Loucy (cell line): ENCODE measurements at regions not wholly inside any gene's neighbourhood (a gene's known extent, or its start where the extent isn't known, plus 50 kb on each side); places are given as distances from the start of the nearest gene placed in this dataset.

Source experiments
- H2AFZ ChIP-seq: fragments of 200-600 bp; sonication (generic); 2 replicates; pipeline ENCODE4 v1.6.0; 2016; ENCODE audit warnings: antibody characterized with exemption, mild to moderate bottlenecking, low read length, moderate library complexity
- H3F3A ChIP-seq: fragments of 200-600 bp; 2 replicates; pipeline ENCODE4 v1.6.0; 2016; ENCODE audit warnings: antibody characterized with exemption, low read depth, mild to moderate bottlenecking
- H3K27me3 ChIP-seq: fragments of 200-600 bp; sonication (generic); 2 replicates; pipeline ENCODE4 v1.6.1; 2014; ENCODE audit warnings: low read length, mild to moderate bottlenecking; ENCODE audit not compliant: insufficient read depth, poor library complexity, severe bottlenecking
- H3K36me3 ChIP-seq: fragments of 200-600 bp; sonication (generic); 2 replicates; pipeline ENCODE4 v1.6.1; 2016; ENCODE audit warnings: low read length; ENCODE audit not compliant: insufficient read depth
- H3K4me1 ChIP-seq: fragments of 200-600 bp; sonication (generic); 2 replicates; pipeline ENCODE4 v1.5.1; 2014; ENCODE audit warnings: low read length, mild to moderate bottlenecking; ENCODE audit not compliant: insufficient read depth, poor library complexity, severe bottlenecking
- H3K4me2 ChIP-seq: fragments of 200-600 bp; sonication (generic); 2 replicates; pipeline ENCODE4 v1.6.0; 2014; ENCODE audit warnings: antibody characterized with exemption, low read length, low read depth, mild to moderate bottlenecking; ENCODE audit not compliant: poor library complexity, severe bottlenecking
- H3K4me3 ChIP-seq: fragments of 200-600 bp; sonication (generic); 2 replicates; pipeline ENCODE4 v1.5.1; 2014; ENCODE audit warnings: low read length, mild to moderate bottlenecking, mixed read lengths; ENCODE audit not compliant: poor library complexity, severe bottlenecking
- H3K79me2 ChIP-seq: fragments of 200-600 bp; sonication (generic); 2 replicates; pipeline ENCODE4 v1.6.1; 2014; ENCODE audit warnings: low read length; ENCODE audit not compliant: insufficient read depth
- H3K9ac ChIP-seq: fragments of 200-600 bp; sonication (generic); 2 replicates; pipeline ENCODE4 v1.6.0; 2014; ENCODE audit warnings: mild to moderate bottlenecking, low read depth, low read length, moderate library complexity; ENCODE audit not compliant: poor library complexity, severe bottlenecking
- H3K9me2 ChIP-seq: fragments of 200-600 bp; sonication (generic); replicated peaks from 2 replicates; pipeline ENCODE4 v1.6.1; 2016; ENCODE audit warnings: low read depth, low read length, mixed read lengths
- H3K9me3 ChIP-seq: fragments of 200-600 bp; sonication (generic); 2 replicates; pipeline ENCODE4 v1.6.1; 2014; ENCODE audit warnings: mild to moderate bottlenecking, antibody characterized with exemption, low read length, low read depth; ENCODE audit not compliant: insufficient read depth
- H4K20me1 ChIP-seq: fragments of 200-600 bp; sonication (generic); 2 replicates; pipeline ENCODE4 v1.6.0; 2014; ENCODE audit warnings: antibody characterized with exemption, low read length, mild to moderate bottlenecking; ENCODE audit not compliant: insufficient read depth, poor library complexity, severe bottlenecking
- CTCF ChIP-seq: fragments of 200-600 bp; sonication (generic); conservative IDR thresholded peaks from 2 replicates; pipeline ENCODE4 v1.5.1; 2014; ENCODE audit warnings: mild to moderate bottlenecking, antibody characterized with exemption, low read length
- EZH2phosphoT487 ChIP-seq: fragments of 200-600 bp; IDR thresholded peaks from 2 replicates; pipeline ENCODE4 v1.6.1; 2018; ENCODE audit warnings: antibody characterized with exemption, mild to moderate bottlenecking, moderate library complexity, borderline replicate concordance

GRCh38 chr7:94245500-94245899 lies 149.2 kb upstream of the COL1A2 start:
- H3K4me3 ChIP-seq, result no peak overlapping the region

GRCh38 chr7:94247970-94248369 lies 146.7 kb upstream of the COL1A2 start:
- Histone ChIP-seq H3K9ac (no peak overlapping the region), H3K9me3 (no peaks in the 10 kb centered on the region), H3K4me3 (no peak overlapping the region), H3K36me3 (no peaks in the 10 kb centered on the region), H3K79me2 (no peaks in the 10 kb centered on the region), H4K20me1 (no peaks in the 10 kb centered on the region), H3K9me2 (no peaks in the 10 kb centered on the region), H3K27me3 (no peaks in the 10 kb centered on the region), H3K4me2 (no peak overlapping the region), H2AFZ (no peak overlapping the region), H3K4me1 (no peaks in the 10 kb centered on the region), H3F3A (no peaks in the 10 kb centered on the region)
- TF ChIP-seq EZH2phosphoT487 (no peak), CTCF (no peak)

More at GRCh38 chr7:94245500-94245899, 149.2 kb upstream of the COL1A2 start:
- no peaks in the 10 kb centered on the region for H3K4me1 ChIP-seq
- H2AFZ ChIP-seq, result no peak overlapping the region
- no peaks in the 10 kb centered on the region for H3K9me3 ChIP-seq
- H3K9ac ChIP-seq, result no peak overlapping the region
- H3K4me2 ChIP-seq, result no peak overlapping the region
- no peaks in the 10 kb centered on the region for H3K27me3 ChIP-seq
- no peaks in the 10 kb centered on the region for H3K36me3 ChIP-seq
- H3K9me2 ChIP-seq, result no peaks in the 10 kb centered on the region
- TF ChIP-seq CTCF (no peak), EZH2phosphoT487 (no peak)
- H3K79me2 ChIP-seq, result no peaks in the 10 kb centered on the region
- no peaks in the 10 kb centered on the region for H4K20me1 ChIP-seq
- H3F3A ChIP-seq, result no peaks in the 10 kb centered on the region

GRCh38 chr7:94249631-94250030 lies 145.1 kb upstream of the COL1A2 start:
- no peak overlapping the region for H3K4me2 ChIP-seq
- no peaks in the 10 kb centered on the region for H3K4me1 ChIP-seq
- no peaks in the 10 kb centered on the region for H4K20me1 ChIP-seq
- H3K27me3 ChIP-seq, result no peaks in the 10 kb centered on the region
- H3K9me3 ChIP-seq, result no peaks in the 10 kb centered on the region
- H3K4me3 ChIP-seq, result no peak overlapping the region
- H3F3A ChIP-seq, result no peaks in the 10 kb centered on the region
- no peaks in the 10 kb centered on the region for H3K9me2 ChIP-seq
- no peaks in the 10 kb centered on the region for H3K79me2 ChIP-seq
- H3K9ac ChIP-seq, result no peak overlapping the region
- H3K36me3 ChIP-seq, result no peaks in the 10 kb centered on the region
- H2AFZ ChIP-seq, result no peak overlapping the region
- TF ChIP-seq CTCF (no peak), EZH2phosphoT487 (no peak)
